Peyer's patch (tissue), 4 donors: ENCODE measurements at regions not wholly inside any gene's neighbourhood (a gene's known extent, or its start where the extent isn't known, plus 50 kb on each side); places are given as distances from the start of the nearest gene placed in this dataset.

Experiments
- CTCF ChIP-seq, 6 experiments: fragments of 450-650 bp in 4 of 6; fragments of 200-600 bp in 2 of 6; sonication (generic) in 1 of 6; IDR thresholded peaks; one replicate each; pipeline ENCODE4 v1.5.1; 2017 to 2019; ENCODE audit warnings: antibody characterized with exemption in 6 of 6, mild to moderate bottlenecking in 3 of 6, moderate library complexity in 1 of 6
- POLR2A ChIP-seq, 2 donors: fragments of 450-650 bp; IDR thresholded peaks; one replicate each; pipeline ENCODE4 v1.5.1; 2017; ENCODE audit warnings: antibody characterized with exemption in 2 of 2, mild to moderate bottlenecking in 2 of 2, moderate library complexity in 2 of 2

- TF ChIP-seq CTCF (IDR thresholded peaks at IDR 0.05) = no peak
- no peak for TF ChIP-seq POLR2A (IDR thresholded peaks at IDR 0.05)
These were observed 63.9 kb upstream of the LARGE1 start for GRCh38 chr22:33984211-33984610.
